ENCODE measurements at regions not wholly inside any gene's neighbourhood (a gene's known extent, or its start where the extent isn't known, plus 50 kb on each side); places are given as distances from the start of the nearest gene placed in this dataset.

DNA sequence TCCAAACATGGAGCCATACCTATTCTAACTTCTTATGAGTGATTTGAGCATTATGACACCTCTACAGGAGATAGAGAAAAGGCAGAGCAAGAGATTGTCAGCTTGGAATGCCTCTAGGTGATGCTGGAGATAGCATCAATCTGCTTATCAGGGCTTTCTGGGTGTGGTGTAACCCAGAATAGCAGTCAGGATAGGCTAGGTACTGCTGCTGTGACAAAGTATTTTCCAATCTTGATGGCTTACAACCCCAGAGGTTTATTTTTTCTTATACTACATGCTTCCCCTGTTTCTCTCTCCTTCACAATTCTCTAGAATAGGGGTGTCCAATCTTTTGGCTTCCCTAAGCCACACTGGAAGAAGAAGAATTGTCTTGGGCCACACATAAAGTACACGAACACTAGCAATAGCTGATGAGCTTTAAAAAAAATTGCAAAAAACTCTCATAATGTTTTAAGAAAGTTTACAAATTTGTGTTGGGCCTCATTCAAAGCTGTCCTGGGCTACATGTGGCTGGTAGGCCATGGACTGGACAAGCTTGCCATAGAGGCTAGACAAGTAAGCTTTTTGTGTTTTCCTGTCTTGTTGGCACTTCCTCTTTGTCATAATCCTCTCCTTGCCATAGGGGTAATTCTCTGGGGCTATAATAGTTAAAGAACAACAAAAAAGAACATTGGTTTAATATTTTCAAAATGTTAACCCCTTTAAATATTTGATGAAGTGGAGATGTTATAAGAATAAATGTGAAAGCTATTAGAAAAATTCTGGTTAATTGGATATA is 123.9 kb upstream of the PMCH start:
- Histone ChIP-seq H3K79me2 (ENCODE audit: low read length) (no peaks in the 10 kb centered on the region), H4K20me1 (ENCODE audit: insufficient read depth, low read length) (no peaks in the 10 kb centered on the region), H2AFZ (ENCODE audit: low read length) (no peak overlapping the region), H3K4me3 (ENCODE audit: low read length) (no peak overlapping the region), H3K4me2 (ENCODE audit: low read depth, low read length) (no peak overlapping the region), H3K27ac (ENCODE audit: low read length) (no peak overlapping the region), H3K9me2 (replicated peaks; ENCODE audit: insufficient read depth, low read length) (no peaks in the 10 kb centered on the region), H3K9ac (ENCODE audit: low read length) (no peak overlapping the region), H3K36me3 (replicated peaks; ENCODE audit: insufficient read depth, low read length) (no peaks in the 10 kb centered on the region), H3K4me1 (ENCODE audit: low read length) (no peaks in the 10 kb centered on the region), H3K9me3 (replicated peaks; ENCODE audit: insufficient read depth, low read length) (no peaks in the 10 kb centered on the region), H3K27me3 (replicated peaks; ENCODE audit: insufficient read depth, low read length) (no peaks in the 10 kb centered on the region), H3F3A (ENCODE audit: insufficient read depth, low read length) (no peaks in the 10 kb centered on the region)
- TF ChIP-seq, protein P1, sequence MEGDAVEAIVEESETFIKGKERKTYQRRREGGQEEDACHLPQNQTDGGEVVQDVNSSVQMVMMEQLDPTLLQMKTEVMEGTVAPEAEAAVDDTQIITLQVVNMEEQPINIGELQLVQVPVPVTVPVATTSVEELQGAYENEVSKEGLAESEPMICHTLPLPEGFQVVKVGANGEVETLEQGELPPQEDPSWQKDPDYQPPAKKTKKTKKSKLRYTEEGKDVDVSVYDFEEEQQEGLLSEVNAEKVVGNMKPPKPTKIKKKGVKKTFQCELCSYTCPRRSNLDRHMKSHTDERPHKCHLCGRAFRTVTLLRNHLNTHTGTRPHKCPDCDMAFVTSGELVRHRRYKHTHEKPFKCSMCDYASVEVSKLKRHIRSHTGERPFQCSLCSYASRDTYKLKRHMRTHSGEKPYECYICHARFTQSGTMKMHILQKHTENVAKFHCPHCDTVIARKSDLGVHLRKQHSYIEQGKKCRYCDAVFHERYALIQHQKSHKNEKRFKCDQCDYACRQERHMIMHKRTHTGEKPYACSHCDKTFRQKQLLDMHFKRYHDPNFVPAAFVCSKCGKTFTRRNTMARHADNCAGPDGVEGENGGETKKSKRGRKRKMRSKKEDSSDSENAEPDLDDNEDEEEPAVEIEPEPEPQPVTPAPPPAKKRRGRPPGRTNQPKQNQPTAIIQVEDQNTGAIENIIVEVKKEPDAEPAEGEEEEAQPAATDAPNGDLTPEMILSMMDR (IDR thresholded peaks at IDR 0.05; ENCODE audit: low read length) = no peak
- no peak for TF ChIP-seq EZH2phosphoT487 (IDR thresholded peaks at IDR 0.05; ENCODE audit: low read length)
- TF ChIP-seq EZH2 (optimal IDR thresholded peaks at IDR 0.05; ENCODE audit: low read depth, low read length) = no peak
- no peak for DNase-seq

- Histone ChIP-seq H3K27ac (ENCODE audit: low read length) (no peak overlapping the region), H3K4me3 (ENCODE audit: low read length) (no peak overlapping the region), H3K9me3 (replicated peaks; ENCODE audit: insufficient read depth, low read length) (no peaks in the 10 kb centered on the region), H3K9me2 (replicated peaks; ENCODE audit: insufficient read depth, low read length) (no peaks in the 10 kb centered on the region), H3K36me3 (replicated peaks; ENCODE audit: insufficient read depth, low read length) (no peaks in the 10 kb centered on the region), H2AFZ (ENCODE audit: low read length) (no peak overlapping the region), H3K27me3 (replicated peaks; ENCODE audit: insufficient read depth, low read length) (no peaks in the 10 kb centered on the region), H3K9ac (ENCODE audit: low read length) (no peak overlapping the region), H3K79me2 (ENCODE audit: low read length) (no peaks in the 10 kb centered on the region), H4K20me1 (ENCODE audit: insufficient read depth, low read length) (no peaks in the 10 kb centered on the region), H3K4me2 (ENCODE audit: low read depth, low read length) (no peak overlapping the region), H3K4me1 (ENCODE audit: low read length) (no peaks in the 10 kb centered on the region), H3F3A (ENCODE audit: insufficient read depth, low read length) (no peaks in the 10 kb centered on the region)
- DNase-seq = no peak
- no peak for TF ChIP-seq EZH2phosphoT487 (IDR thresholded peaks at IDR 0.05; ENCODE audit: low read length)
- TF ChIP-seq, protein P1 (IDR thresholded peaks at IDR 0.05; ENCODE audit: low read length) = no peak
- no peak for TF ChIP-seq EZH2 (optimal IDR thresholded peaks at IDR 0.05; ENCODE audit: low read depth, low read length)
These were observed 119.5 kb upstream of the PMCH start for GRCh38 chr12:102317155-102317554.

DNA sequence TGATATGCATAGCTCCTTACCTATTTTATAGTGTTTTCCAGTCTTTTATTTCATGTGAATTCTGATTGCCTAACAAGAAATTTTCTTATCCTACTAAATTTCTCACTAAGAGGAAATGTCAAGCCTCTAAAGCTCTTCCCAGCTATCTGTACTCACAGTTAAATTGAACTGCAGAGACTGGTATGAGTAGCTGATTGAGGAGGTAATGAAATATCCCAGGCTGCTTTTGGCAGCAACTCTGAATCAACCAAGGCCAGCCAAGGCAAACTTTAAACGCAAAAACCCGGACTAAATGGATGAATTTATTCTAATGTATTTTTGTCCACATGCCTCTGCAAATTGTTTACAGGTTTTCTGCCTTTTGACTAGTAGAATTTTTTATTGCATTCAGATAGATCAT is 119.1 kb upstream of the PMCH start:
- Histone ChIP-seq H3K27me3 (replicated peaks; ENCODE audit: insufficient read depth, low read length) (no peaks in the 10 kb centered on the region), H2AFZ (ENCODE audit: low read length) (no peak overlapping the region), H3K9ac (ENCODE audit: low read length) (no peak overlapping the region), H3K9me3 (replicated peaks; ENCODE audit: insufficient read depth, low read length) (no peaks in the 10 kb centered on the region), H3K27ac (ENCODE audit: low read length) (no peak overlapping the region), H3K4me2 (ENCODE audit: low read depth, low read length) (no peak overlapping the region), H4K20me1 (ENCODE audit: insufficient read depth, low read length) (no peaks in the 10 kb centered on the region), H3K36me3 (replicated peaks; ENCODE audit: insufficient read depth, low read length) (no peaks in the 10 kb centered on the region), H3K4me3 (ENCODE audit: low read length) (no peak overlapping the region), H3K79me2 (ENCODE audit: low read length) (no peaks in the 10 kb centered on the region), H3K9me2 (replicated peaks; ENCODE audit: insufficient read depth, low read length) (no peaks in the 10 kb centered on the region), H3F3A (ENCODE audit: insufficient read depth, low read length) (no peaks in the 10 kb centered on the region), H3K4me1 (ENCODE audit: low read length) (no peaks in the 10 kb centered on the region)
- no peak for DNase-seq
- no peak for TF ChIP-seq EZH2 (optimal IDR thresholded peaks at IDR 0.05; ENCODE audit: low read depth, low read length)
- TF ChIP-seq, protein P1 (IDR thresholded peaks at IDR 0.05; ENCODE audit: low read length) = no peak
- TF ChIP-seq EZH2phosphoT487 (IDR thresholded peaks at IDR 0.05; ENCODE audit: low read length) = no peak
